Posterior cingulate gyrus (tissue), 11 donors: ENCODE measurements at regions not wholly inside any gene's neighbourhood (a gene's known extent, or its start where the extent isn't known, plus 50 kb on each side); places are given as distances from the start of the nearest gene placed in this dataset.

Experiments used
- DNase-seq, 10 donors: peaks; one replicate each; pipeline versions ENCODE4 v3.0.0 to v3.0.0-alpha.2; 2020 to 2021; ENCODE audit warnings: mixed read lengths in 3 of 10
- intact Hi-C: fragments of 100-400 bp; cut with DNase I; formaldehyde crosslinking; loops from one replicate; pipeline ENCODE4 v1.15.1; 2023

GRCh38 chr2:11096591-11096990 lies 58.7 kb upstream of the SLC66A3 start:
- intact Hi-C loops = no loop called here
- no peak for DNase-seq

- no peak for DNase-seq
- intact Hi-C loops = no loop called here
Measured at GRCh38 chr2:11097038-11097720, 58.1 kb upstream of the SLC66A3 start.

DNA sequence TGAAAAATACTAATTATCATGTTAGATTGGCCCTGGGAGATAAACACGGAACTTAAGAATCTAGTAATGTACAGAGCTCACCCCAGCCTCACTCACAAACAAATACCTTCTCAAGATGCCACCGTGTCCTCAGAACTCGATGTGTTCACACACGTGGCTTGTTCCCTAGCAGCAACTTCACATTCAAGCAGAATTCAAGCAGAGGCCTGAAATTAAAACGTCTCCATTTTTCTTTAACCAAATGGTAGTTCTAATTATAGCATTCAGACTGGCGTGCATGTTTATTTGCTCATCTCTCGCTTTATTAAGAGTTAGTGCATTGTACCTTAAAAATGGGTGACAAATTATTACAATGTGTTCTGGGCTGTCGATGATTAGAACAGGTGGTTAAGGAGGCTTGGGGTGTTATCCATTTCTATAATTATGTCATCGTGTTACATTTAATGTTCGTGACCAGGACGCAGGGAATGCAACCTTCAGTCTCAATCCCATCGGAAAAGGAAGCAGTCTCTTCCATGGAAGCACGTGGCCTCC lies 57.3 kb upstream of the SLC66A3 start:
- intact Hi-C loops = no loop called here
- DNase-seq = no peak

GRCh38 chr2:11099122-11100065 lies 55.9 kb upstream of the SLC66A3 start:
- no peak for DNase-seq
- intact Hi-C loops = no loop called here

DNA sequence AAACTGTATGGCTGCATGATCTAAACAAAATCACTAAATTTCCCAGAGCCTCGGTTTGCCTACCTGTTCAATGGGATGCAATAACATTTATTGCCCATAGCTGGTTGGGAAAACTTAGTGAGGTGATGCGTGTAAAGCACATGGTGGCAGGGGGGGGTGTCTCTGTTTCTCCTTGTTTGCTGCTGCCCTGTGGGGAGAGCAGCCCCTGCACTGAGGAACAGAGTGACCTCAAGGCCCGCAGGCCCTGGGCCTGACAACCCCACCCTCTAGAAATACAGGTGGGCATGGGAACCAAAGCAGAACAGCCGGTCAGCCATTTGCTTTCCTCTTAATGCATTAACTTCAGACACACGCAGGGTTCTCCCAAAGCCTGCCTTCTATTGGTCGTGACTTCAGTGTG lies 55.1 kb upstream of the SLC66A3 start:
- DNase-seq = no peak
- intact Hi-C loops = no loop called here

- DNase-seq = no peak
- intact Hi-C loops = no loop called here
Measured at GRCh38 chr2:11100976-11101375, 54.3 kb upstream of the SLC66A3 start.

GRCh38 chr2:11101430-11101829 lies 53.8 kb upstream of the SLC66A3 start:
- no peak for DNase-seq

DNA sequence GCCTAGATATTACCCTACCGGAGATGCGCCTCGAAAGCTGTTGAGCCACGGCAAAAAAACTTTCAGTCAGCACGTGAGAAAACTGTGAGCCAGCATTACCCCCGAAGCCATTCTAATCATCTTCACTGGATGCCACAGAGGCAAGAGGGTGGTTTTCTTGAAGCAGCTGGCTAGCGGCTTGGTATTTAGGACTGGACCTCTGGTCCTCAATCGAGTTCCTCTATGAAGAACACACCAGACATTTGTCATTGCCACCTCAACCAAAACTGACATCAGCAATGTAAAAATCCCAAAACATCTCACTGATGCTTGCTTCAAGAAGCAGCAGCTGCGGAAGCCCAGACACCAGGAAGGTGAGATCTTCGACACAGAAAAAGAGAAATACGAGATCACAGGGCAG lies 52.8 kb upstream of the SLC66A3 start:
- intact Hi-C loops = no loop called here
- no peak for DNase-seq

More at GRCh38 chr2:11101430-11101829, 53.8 kb upstream of the SLC66A3 start:
- intact Hi-C loops = no loop called here

GRCh38 chr2:11102956-11103860 lies 52.1 kb upstream of the SLC66A3 start:
- no peak for DNase-seq
- intact Hi-C loops = no loop called here

DNA sequence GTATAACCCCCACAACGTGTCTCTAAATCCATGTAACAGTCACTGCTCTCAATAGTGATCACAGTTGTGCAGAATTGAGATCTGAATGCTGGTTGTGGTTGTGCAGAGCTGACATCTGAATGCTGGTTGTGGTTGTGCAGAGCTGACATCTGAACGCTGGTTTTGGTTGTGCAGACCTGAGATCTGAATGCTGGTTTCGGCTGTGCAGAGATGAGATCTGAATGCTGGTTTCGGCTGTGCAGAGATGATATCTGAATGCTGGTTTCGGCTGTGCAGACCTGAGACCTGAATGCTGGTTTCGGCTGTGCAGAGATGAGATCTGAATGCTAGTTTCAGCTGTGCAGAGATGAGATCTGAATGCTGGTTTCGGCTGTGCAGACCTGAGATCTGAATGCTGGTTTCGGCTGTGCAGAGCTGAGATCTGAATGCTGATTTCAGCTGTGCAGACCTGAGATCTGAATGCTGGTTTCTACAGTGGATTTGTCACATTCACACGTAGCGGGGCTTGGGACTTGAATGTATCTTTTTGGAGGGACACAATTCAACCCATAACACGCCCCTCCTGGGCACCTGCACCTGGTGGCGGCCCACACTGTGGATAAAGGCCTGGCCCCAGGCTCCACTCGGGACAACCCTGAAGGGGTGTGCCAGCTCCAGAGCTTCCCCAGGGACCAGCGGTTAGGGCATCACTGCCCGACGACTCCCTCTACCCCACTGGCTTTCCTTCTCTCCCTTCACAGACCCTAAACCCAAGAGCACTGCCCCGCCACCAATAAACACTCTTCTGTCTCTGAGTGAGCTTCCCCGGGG lies 51.1 kb upstream of the SLC66A3 start:
- intact Hi-C loops = no loop called here

DNA sequence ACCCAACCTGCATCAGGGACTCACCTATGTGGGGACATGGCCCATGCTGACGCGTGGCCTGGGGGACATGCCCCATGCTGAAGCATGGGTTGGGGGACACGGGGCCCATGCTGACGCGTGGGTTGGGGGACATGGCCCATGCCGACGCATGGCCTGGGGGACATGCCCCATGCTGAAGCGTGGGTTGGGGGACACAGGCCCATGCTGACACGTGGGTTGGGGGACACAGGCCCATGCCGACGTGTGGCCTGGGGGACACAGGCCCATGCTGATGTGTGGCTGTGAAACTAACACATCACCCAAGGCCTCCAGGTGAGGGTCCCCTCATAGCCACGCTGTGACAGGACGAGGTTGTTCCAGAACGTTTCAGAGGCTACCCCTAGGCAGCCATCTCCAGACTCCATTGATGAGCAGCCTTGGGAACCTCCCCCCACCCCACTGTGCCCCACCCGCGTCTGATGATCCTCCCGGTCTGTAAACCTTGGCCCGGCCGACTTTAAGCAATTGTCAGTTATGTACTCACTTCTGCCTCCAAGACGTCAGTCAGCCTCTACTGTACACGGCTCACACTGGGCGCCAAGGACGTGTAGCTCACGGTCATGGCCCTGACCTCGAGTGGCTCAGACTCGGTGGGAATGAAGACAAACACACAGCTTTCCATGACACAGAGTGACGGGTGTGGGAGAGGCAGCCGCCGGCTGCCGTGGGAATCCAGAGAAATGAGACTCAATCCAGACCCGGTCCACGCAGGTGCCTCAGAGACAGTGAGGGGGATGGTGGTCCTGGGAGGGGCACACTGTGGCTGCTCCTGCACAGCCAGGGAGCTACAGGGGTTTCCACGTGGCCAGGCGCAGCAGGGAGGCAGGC lies 50.2 kb upstream of the SLC66A3 start:
- no peak for DNase-seq

More for the DNA sequence above, 51.1 kb upstream of the SLC66A3 start:
- DNase-seq = no peak

More for the DNA sequence above, 50.2 kb upstream of the SLC66A3 start:
- intact Hi-C loops = no loop called here
